H9 (cell line): ENCODE measurements at regions not wholly inside any gene's neighbourhood (a gene's known extent, or its start where the extent isn't known, plus 50 kb on each side); places are given as distances from the start of the nearest gene placed in this dataset.

Source experiments
- DNase-seq: peaks from one replicate; pipeline ENCODE4 v3.0.0-alpha.2; 2017
- H2AFZ ChIP-seq: one replicate; pipeline ENCODE4 v1.6.1; 2013; ENCODE audit warnings: mild to moderate bottlenecking, low read length, control low read depth, moderate library complexity
- H2AK5ac ChIP-seq: 2 replicates; pipeline ENCODE4 v1.6.1; 2013; ENCODE audit warnings: low read length, control low read depth, mixed read lengths; ENCODE audit not compliant: insufficient read length
- H2BK120ac ChIP-seq: one replicate; pipeline ENCODE4 v1.6.1; 2013; ENCODE audit warnings: low read depth, mild to moderate bottlenecking, low read length, control low read depth, inconsistent platforms; ENCODE audit not compliant: poor library complexity, severe bottlenecking
- H2BK12ac ChIP-seq: 2 replicates; pipeline ENCODE4 v1.6.1; 2013; ENCODE audit warnings: low read length, control low read depth, mixed read lengths, low read depth; ENCODE audit not compliant: insufficient read length
- H2BK15ac ChIP-seq: 2 replicates; pipeline ENCODE4 v1.6.1; 2013; ENCODE audit warnings: low read depth, low read length, control low read depth
- H2BK20ac ChIP-seq: one replicate; pipeline ENCODE4 v1.6.1; 2013; ENCODE audit warnings: low read depth, mild to moderate bottlenecking, low read length, control low read depth, inconsistent platforms; ENCODE audit not compliant: poor library complexity, severe bottlenecking
- H2BK5ac ChIP-seq: 2 replicates; pipeline ENCODE4 v1.6.1; 2013; ENCODE audit warnings: low read length, control low read depth, mixed read lengths; ENCODE audit not compliant: insufficient read length
- H3K14ac ChIP-seq: 2 replicates; pipeline ENCODE4 v1.6.1; 2013; ENCODE audit warnings: low read length, control low read depth; ENCODE audit not compliant: insufficient read depth
- H3K18ac ChIP-seq: 2 replicates; pipeline ENCODE4 v1.6.1; 2013; ENCODE audit warnings: low read depth, mild to moderate bottlenecking, mixed read lengths, low read length, control low read depth; ENCODE audit not compliant: insufficient read length
- H3K23ac ChIP-seq: 2 replicates; pipeline ENCODE4 v1.6.1; 2013; ENCODE audit warnings: low read length, control low read depth, mixed read lengths, low read depth; ENCODE audit not compliant: insufficient read length
- H3K23me2 ChIP-seq: 2 replicates; pipeline ENCODE4 v1.6.1; 2013; ENCODE audit warnings: low read depth, mild to moderate bottlenecking, mixed read lengths, low read length, control low read depth; ENCODE audit not compliant: insufficient read length, poor library complexity, severe bottlenecking
- H3K27ac ChIP-seq: 2 replicates; pipeline ENCODE4 v1.5.1; 2013; ENCODE audit warnings: low read length, control low read depth, mixed read lengths, low read depth; ENCODE audit not compliant: insufficient read length
- H3K27me3 ChIP-seq: 2 replicates; pipeline ENCODE4 v1.6.1; 2013; ENCODE audit warnings: low read length, control low read depth, inconsistent platforms; ENCODE audit not compliant: insufficient read depth
- H3K4ac ChIP-seq: 2 replicates; pipeline ENCODE4 v1.6.1; 2013; ENCODE audit warnings: low read depth, mild to moderate bottlenecking, control low read depth, inconsistent platforms, low read length, moderate library complexity
- H3K4me1 ChIP-seq: 2 replicates; pipeline ENCODE4 v1.6.1; 2013; ENCODE audit warnings: low read length, control low read depth, inconsistent platforms; ENCODE audit not compliant: insufficient read depth
- H3K4me2 ChIP-seq: 2 replicates; pipeline ENCODE4 v1.6.1; 2013; ENCODE audit warnings: low read length, control low read depth, mixed read lengths; ENCODE audit not compliant: insufficient read length, insufficient read depth
- H3K56ac ChIP-seq: 2 replicates; pipeline ENCODE4 v1.6.1; 2013; ENCODE audit warnings: low read depth, mild to moderate bottlenecking, mixed read lengths, low read length, control low read depth; ENCODE audit not compliant: insufficient read length
- H3K79me1 ChIP-seq: 2 replicates; pipeline ENCODE4 v1.6.1; 2013; ENCODE audit warnings: low read depth, mild to moderate bottlenecking, moderate library complexity, low read length, control low read depth, inconsistent platforms; ENCODE audit not compliant: insufficient read depth, poor library complexity, severe bottlenecking
- H3K79me2 ChIP-seq: 2 replicates; pipeline ENCODE4 v1.6.1; 2013; ENCODE audit warnings: low read length, control low read depth, inconsistent platforms; ENCODE audit not compliant: insufficient read depth
- H3K9ac ChIP-seq: 2 replicates; pipeline ENCODE4 v1.6.1; 2013; ENCODE audit warnings: low read length, control low read depth, mixed read lengths; ENCODE audit not compliant: insufficient read length; ENCODE audit errors: extremely low read depth
- H3K9me3 ChIP-seq: one replicate; pipeline ENCODE4 v1.6.1; 2013; ENCODE audit warnings: low read depth, low read length, inconsistent platforms; ENCODE audit not compliant: control insufficient read depth
- H3T11ph ChIP-seq: one replicate; pipeline ENCODE4 v1.6.1; 2013; ENCODE audit warnings: mild to moderate bottlenecking, low read length, control low read depth, inconsistent platforms
- H4K20me1 ChIP-seq: one replicate; pipeline ENCODE4 v1.6.1; 2013; ENCODE audit not compliant: control insufficient read depth, insufficient read length, insufficient read depth
- H4K5ac ChIP-seq: 2 replicates; pipeline ENCODE4 v1.6.1; 2013; ENCODE audit warnings: low read depth, mild to moderate bottlenecking, mixed read lengths, low read length, control low read depth; ENCODE audit not compliant: insufficient read length
- H4K8ac ChIP-seq: replicated peaks from 2 replicates; pipeline ENCODE4 v1.6.1; 2013; ENCODE audit warnings: low read length, control low read depth, mixed read lengths, low read depth; ENCODE audit not compliant: insufficient read length
- H4K91ac ChIP-seq: 2 replicates; pipeline ENCODE4 v1.6.1; 2013; ENCODE audit warnings: low read depth, mild to moderate bottlenecking, moderate library complexity, mixed read lengths, low read length, control low read depth; ENCODE audit not compliant: insufficient read length
- H3K27ac Mint-ChIP-seq, 3 experiments: 2 replicates in 2 of 3; 3 replicates in 1 of 3; pipeline ENCODE4 v1.8.0; 2020 to 2021; ENCODE audit warnings: mixed read lengths in 3 of 3, mild to moderate bottlenecking in 1 of 3, moderate library complexity in 1 of 3
- H3K27me3 Mint-ChIP-seq: 2 replicates; pipeline ENCODE4 v1.8.0; 2021; ENCODE audit warnings: low read depth, mild to moderate bottlenecking, moderate library complexity, mixed read lengths
- H3K36me3 Mint-ChIP-seq, 3 experiments: 2 replicates in 2 of 3; 3 replicates in 1 of 3; pipeline ENCODE4 v1.8.0; 2020 to 2021; ENCODE audit warnings: low read depth in 3 of 3, mixed read lengths in 3 of 3; ENCODE audit not compliant: insufficient read depth in 1 of 3
- H3K4me1 Mint-ChIP-seq, 2 experiments: 2 replicates each; pipeline ENCODE4 v1.8.0; 2020; ENCODE audit warnings: mixed read lengths in 2 of 2
- H3K4me3 Mint-ChIP-seq, 2 experiments: 2 replicates in 1 of 2; 3 replicates in 1 of 2; pipeline ENCODE4 v1.8.0; 2020 to 2021; ENCODE audit warnings: mild to moderate bottlenecking in 2 of 2, mixed read lengths in 2 of 2, moderate library complexity in 1 of 2
- H3K9me3 Mint-ChIP-seq, 2 experiments: 2 replicates in 1 of 2; 3 replicates in 1 of 2; pipeline ENCODE4 v1.8.0; 2020; ENCODE audit warnings: mild to moderate bottlenecking in 2 of 2, mixed read lengths in 2 of 2, moderate library complexity in 1 of 2
- CTCF ChIP-seq: fragments of 200-600 bp; sonication (generic); conservative IDR thresholded peaks from 3 replicates; pipeline ENCODE4 v1.8.0; 2021; ENCODE audit warnings: antibody characterized with exemption, mild to moderate bottlenecking

DNA sequence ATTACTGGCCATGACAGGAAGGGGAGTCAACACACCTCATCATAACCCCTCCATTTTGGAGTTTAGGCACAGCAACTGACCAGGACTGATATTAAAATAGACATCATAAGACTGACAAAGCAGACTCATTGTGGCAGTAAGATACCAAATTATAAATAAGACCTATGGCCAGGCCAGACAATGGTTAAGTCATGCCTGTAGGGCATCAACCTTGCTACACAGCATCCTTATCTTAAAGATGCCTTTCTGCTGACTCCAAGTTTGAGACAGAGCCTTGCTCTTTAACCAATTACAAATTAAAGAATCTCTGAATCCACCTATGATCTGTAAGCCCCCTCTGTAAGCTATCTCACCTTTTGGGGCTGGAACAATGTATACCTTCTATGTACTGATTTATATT lies 65.5 kb downstream of the VCX2 start:
- Mint-ChIP-seq H3K27ac (peak overlapping the region in 1 of 3 experiments; percentile 25; a peak in 1 of 7 replicates), H3K4me3 (no peak overlapping the region; a peak in 1 of 5 replicates), H3K4me1 (peaks cover 40 to 46% of the 10 kb centered on the region in 2 experiments), H3K27me3 (no peaks in the 10 kb centered on the region), H3K36me3 (peaks cover 3 to 18% (median 7%) of the 10 kb centered on the region in 3 experiments; a peak in 6 of 7 replicates), H3K9me3 (peaks cover 14% of the 10 kb centered on the region in 2 experiments)
- Histone ChIP-seq H3K23ac (no peak overlapping the region), H3K56ac (no peak overlapping the region), H3K9me3 (no peaks in the 10 kb centered on the region), H3K14ac (no peak overlapping the region), H2AK5ac (no peak overlapping the region), H3K9ac (no peak overlapping the region), H3K79me2 (no peaks in the 10 kb centered on the region), H2BK20ac (no peak overlapping the region), H3K27me3 (no peaks in the 10 kb centered on the region), H2BK15ac (no peak overlapping the region), H4K8ac (no peak overlapping the region), H3K79me1 (no peaks in the 10 kb centered on the region), H3K4me2 (no peak overlapping the region), H4K5ac (no peak overlapping the region), H3T11ph (no peak overlapping the region), H3K23me2 (no peaks in the 10 kb centered on the region), H3K4me1 (peaks cover 8% of the 10 kb centered on the region; the same call in 1 of the 2 replicates), H3K4ac (no peak overlapping the region), H2BK120ac (no peak overlapping the region), H4K20me1 (no peaks in the 10 kb centered on the region), H2BK12ac (no peak overlapping the region), H3K18ac (no peak overlapping the region), H4K91ac (no peak overlapping the region), H2BK5ac (no peak overlapping the region), H3K27ac (no peak overlapping the region), H2AFZ (no peak overlapping the region)
- no peak for TF ChIP-seq CTCF
- DNase-seq, result no peak
